OCI-LY7 (cell line): ENCODE measurements at regions not wholly inside any gene's neighbourhood (a gene's known extent, or its start where the extent isn't known, plus 50 kb on each side); places are given as distances from the start of the nearest gene placed in this dataset.

Experiments
- EZH2phosphoT487 ChIP-seq: fragments of 200-600 bp; sonication (generic); IDR thresholded peaks from 2 replicates; pipeline ENCODE4 v1.6.1; 2018; ENCODE audit warnings: low read depth, borderline replicate concordance, mild to moderate bottlenecking, mixed run types, antibody characterized with exemption, low read length, moderate library complexity, mixed read lengths
- TF ChIP-seq, protein P1 (sequence below): fragments of 200-600 bp; sonication (generic); conservative IDR thresholded peaks from 2 replicates; pipeline ENCODE4 v1.5.1; 2014; ENCODE audit warnings: mild to moderate bottlenecking, antibody characterized with exemption, low read length, moderate library complexity, mixed read lengths

DNA sequence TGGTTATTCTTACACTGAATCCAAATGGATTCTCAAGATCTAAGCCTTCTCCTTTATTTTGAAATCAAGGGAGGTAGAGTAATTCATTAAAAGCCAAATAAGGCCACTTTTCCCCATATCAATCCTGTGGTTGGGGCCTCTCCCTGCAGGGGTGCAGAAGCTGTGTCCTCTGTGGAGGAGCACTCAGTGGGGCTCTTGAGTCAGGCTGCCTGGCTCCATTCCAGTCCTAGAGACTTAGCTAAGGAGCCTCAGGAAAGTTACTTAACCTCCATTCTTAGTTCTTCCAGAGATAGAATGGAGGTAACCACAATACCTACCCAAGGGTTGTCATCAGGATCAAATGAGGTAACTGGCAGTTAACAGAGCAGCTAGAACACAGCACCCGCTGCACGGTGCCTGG, 564.3 kb downstream of the CMPK2 start:
- TF ChIP-seq, protein P1, sequence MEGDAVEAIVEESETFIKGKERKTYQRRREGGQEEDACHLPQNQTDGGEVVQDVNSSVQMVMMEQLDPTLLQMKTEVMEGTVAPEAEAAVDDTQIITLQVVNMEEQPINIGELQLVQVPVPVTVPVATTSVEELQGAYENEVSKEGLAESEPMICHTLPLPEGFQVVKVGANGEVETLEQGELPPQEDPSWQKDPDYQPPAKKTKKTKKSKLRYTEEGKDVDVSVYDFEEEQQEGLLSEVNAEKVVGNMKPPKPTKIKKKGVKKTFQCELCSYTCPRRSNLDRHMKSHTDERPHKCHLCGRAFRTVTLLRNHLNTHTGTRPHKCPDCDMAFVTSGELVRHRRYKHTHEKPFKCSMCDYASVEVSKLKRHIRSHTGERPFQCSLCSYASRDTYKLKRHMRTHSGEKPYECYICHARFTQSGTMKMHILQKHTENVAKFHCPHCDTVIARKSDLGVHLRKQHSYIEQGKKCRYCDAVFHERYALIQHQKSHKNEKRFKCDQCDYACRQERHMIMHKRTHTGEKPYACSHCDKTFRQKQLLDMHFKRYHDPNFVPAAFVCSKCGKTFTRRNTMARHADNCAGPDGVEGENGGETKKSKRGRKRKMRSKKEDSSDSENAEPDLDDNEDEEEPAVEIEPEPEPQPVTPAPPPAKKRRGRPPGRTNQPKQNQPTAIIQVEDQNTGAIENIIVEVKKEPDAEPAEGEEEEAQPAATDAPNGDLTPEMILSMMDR, result no peak
- no peak for TF ChIP-seq EZH2phosphoT487
